Lower lobe of right lung (tissue), 2 donors: ENCODE measurements at regions not wholly inside any gene's neighbourhood (a gene's known extent, or its start where the extent isn't known, plus 50 kb on each side); places are given as distances from the start of the nearest gene placed in this dataset.

Experiments
- ATAC-seq, 2 donors: fragments of 200-7000 bp; cut with Tn5 transposase; one replicate each; pipeline ENCODE4 v1.9.1; 2020 to 2022; ENCODE audit warnings: mild to moderate bottlenecking in 2 of 2, moderate library complexity in 2 of 2
- DNase-seq: peaks from one replicate; pipeline ENCODE4 v3.0.0-alpha.2; 2020
- H3K27ac ChIP-seq: fragments of 200-600 bp; one replicate; pipeline ENCODE4 v1.8.0; 2022
- H3K27me3 ChIP-seq: fragments of 200-600 bp; one replicate; pipeline ENCODE4 v1.8.0; 2022; ENCODE audit warnings: low read depth
- H3K36me3 ChIP-seq: fragments of 200-600 bp; one replicate; pipeline ENCODE4 v1.8.0; 2022; ENCODE audit warnings: mild to moderate bottlenecking
- H3K4me1 ChIP-seq: fragments of 200-600 bp; one replicate; pipeline ENCODE4 v1.8.0; 2022
- H3K4me3 ChIP-seq: fragments of 200-600 bp; one replicate; pipeline ENCODE4 v1.8.0; 2022; ENCODE audit warnings: mild to moderate bottlenecking
- H3K9me3 ChIP-seq: fragments of 200-600 bp; one replicate; pipeline ENCODE4 v1.8.0; 2022
- intact Hi-C: fragments of 100-400 bp; cut with DNase I; formaldehyde crosslinking; loops from one replicate; pipeline ENCODE4 v1.11.0; 2022
- TF ChIP-seq, protein P1 (sequence below): fragments of 200-600 bp; IDR thresholded peaks from one replicate; pipeline ENCODE4 v1.8.0; 2022; ENCODE audit warnings: antibody characterized with exemption, mild to moderate bottlenecking
- donor health status: DM: no; HTN: yes; CAD: no; lungs with severe emphysema.

DNA sequence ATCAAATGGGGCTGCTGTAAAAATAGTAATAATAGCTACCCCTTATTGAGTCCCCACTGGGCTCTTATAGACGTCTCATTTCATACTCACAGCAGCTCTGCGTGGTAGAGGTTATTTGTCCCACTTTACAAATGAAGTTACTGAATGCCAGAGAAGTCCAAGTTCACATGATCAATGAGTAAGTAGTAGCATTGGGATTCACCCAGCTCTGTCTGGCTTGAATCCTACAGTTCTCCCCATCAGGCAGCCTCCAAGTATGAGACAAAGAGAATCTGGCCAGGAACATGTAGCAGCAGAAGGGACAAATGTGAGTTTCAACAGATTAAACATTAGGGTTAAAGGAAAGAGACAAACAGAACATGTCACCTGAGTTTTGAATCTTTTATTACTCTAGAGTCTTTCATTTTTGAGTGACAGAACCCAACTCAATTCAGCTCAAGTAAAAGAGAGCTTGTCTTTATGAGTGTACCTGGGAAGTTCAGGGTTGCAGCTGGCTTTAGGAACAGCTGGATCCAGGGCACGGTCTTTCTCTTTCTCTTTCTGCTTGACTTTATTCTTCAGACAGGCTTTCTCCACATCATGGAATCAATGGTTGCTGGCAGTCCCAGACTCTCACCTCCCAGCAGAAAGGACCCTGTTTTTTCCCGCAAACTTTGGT lies 64.1 kb upstream of the JDP2 start:
- no peak for DNase-seq
- no peaks in the 10 kb centered on the region for H3K9me3 ChIP-seq
- H3K27ac ChIP-seq, result no peak overlapping the region
- peaks cover 13% of the 10 kb centered on the region for H3K4me1 ChIP-seq
- TF ChIP-seq, protein P1, sequence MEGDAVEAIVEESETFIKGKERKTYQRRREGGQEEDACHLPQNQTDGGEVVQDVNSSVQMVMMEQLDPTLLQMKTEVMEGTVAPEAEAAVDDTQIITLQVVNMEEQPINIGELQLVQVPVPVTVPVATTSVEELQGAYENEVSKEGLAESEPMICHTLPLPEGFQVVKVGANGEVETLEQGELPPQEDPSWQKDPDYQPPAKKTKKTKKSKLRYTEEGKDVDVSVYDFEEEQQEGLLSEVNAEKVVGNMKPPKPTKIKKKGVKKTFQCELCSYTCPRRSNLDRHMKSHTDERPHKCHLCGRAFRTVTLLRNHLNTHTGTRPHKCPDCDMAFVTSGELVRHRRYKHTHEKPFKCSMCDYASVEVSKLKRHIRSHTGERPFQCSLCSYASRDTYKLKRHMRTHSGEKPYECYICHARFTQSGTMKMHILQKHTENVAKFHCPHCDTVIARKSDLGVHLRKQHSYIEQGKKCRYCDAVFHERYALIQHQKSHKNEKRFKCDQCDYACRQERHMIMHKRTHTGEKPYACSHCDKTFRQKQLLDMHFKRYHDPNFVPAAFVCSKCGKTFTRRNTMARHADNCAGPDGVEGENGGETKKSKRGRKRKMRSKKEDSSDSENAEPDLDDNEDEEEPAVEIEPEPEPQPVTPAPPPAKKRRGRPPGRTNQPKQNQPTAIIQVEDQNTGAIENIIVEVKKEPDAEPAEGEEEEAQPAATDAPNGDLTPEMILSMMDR, result no peak
- no peaks in the 10 kb centered on the region for H3K27me3 ChIP-seq
- H3K36me3 ChIP-seq, result no peaks in the 10 kb centered on the region
- no peak for ATAC-seq
- intact Hi-C loops, result no loop called here
- H3K4me3 ChIP-seq, result no peak overlapping the region

DNA sequence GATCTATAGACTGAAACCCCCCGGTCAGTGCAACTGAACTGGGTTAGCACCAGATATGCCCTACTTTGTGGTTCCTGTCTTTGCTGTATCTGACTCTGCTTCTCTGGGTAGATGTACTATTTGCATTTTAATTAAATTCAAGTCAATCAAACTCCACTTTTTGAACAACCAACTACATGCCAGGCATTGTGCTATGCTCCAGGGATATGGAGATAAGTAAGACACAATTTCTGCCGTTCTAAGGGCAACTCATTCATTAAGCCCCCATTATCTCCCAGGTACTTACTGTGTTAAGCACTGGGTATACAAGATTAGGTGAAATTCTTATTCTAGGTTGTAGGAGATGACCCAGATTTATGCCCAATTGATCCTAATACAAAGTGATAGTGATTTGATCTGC lies 62.7 kb upstream of the JDP2 start:
- Histone ChIP-seq H3K27ac (no peak overlapping the region), H3K9me3 (no peaks in the 10 kb centered on the region), H3K4me3 (no peak overlapping the region), H3K4me1 (peaks cover 13% of the 10 kb centered on the region), H3K27me3 (no peaks in the 10 kb centered on the region), H3K36me3 (no peaks in the 10 kb centered on the region)
- DNase-seq, result no peak
- TF ChIP-seq, protein P1, result no peak
- no peak for ATAC-seq
- intact Hi-C loops, result no loop called here

DNA sequence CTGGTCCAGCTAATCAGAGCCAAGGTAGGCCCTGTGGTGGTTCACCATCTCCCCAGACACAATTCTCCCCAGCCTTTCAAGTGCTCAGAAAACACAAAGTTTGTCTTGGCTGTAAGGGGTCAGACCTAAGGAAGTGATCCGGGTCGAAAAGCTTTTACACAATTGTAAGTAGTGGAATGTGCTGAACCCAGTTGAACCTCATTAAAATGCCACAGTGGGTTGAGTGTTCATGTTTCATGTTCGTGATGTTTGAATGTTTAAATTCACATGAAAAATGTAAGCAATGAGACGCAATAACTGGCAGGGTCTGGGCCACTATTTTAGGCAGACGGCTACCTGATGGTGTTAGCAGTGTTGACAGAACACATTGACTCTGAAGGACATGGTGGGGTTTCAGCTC lies 60.9 kb upstream of the JDP2 start:
- Histone ChIP-seq H3K4me3 (no peak overlapping the region), H3K27me3 (no peaks in the 10 kb centered on the region), H3K4me1 (peaks cover 13% of the 10 kb centered on the region), H3K36me3 (no peaks in the 10 kb centered on the region), H3K9me3 (no peaks in the 10 kb centered on the region), H3K27ac (no peak overlapping the region)
- DNase-seq (no peak), ATAC-seq (no peak)
- intact Hi-C loops, result no loop called here
- TF ChIP-seq, protein P1, result no peak

DNA sequence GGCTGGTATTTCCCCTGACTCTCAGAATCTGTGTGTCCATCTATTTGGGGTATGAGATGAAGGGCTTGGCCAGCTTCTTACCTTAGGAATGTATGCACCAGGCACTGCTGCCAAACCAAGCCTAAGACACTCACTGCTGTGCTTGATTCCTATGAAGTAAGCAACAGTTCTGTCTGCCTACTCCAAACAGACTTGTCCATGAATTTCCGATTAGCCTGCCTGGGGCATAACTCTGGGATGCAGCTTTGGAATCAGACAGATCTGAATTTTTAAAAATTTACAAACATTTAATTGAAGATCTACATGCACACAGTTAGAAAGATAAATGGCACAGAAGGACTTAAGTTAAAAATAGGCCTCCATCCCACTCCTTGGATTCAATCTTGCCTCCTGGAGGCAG lies 59.5 kb upstream of the JDP2 start:
- Histone ChIP-seq H3K4me1 (peaks cover 2% of the 10 kb centered on the region), H3K4me3 (no peak overlapping the region), H3K9me3 (no peaks in the 10 kb centered on the region), H3K36me3 (no peaks in the 10 kb centered on the region), H3K27me3 (no peaks in the 10 kb centered on the region), H3K27ac (no peak overlapping the region)
- intact Hi-C loops, result no loop called here
- ATAC-seq (no peak), DNase-seq (no peak)
- TF ChIP-seq, protein P1, result no peak

DNA sequence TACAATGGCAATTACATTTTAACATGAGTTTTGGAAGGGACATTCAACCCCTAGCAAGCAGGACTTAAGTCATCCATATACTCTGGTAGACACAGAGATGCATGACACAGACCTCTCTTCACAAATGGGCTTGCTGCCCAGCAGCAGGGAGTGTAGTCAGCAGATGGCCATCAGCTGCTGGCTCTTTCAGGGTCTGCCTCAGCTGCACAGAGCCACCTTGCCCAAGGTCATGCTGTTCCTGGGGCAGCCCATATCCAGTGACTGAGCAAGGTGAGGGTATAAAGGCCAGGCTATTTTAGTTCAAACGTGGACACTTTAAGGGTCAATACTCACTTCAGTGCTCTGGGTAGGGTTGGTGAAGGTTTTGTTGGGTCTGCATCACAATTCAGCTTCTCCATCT lies 58.3 kb upstream of the JDP2 start:
- H3K4me3 ChIP-seq, result no peak overlapping the region
- ATAC-seq (no peak), DNase-seq (no peak)
- intact Hi-C loops, result no loop called here
- H3K27me3 ChIP-seq, result no peaks in the 10 kb centered on the region
- no peaks in the 10 kb centered on the region for H3K9me3 ChIP-seq
- TF ChIP-seq, protein P1, result no peak
- H3K36me3 ChIP-seq, result no peaks in the 10 kb centered on the region
- H3K4me1 ChIP-seq, result no peaks in the 10 kb centered on the region
- H3K27ac ChIP-seq, result no peak overlapping the region
